GM19438 (cell line): ENCODE measurements at regions not wholly inside any gene's neighbourhood (a gene's known extent, or its start where the extent isn't known, plus 50 kb on each side); places are given as distances from the start of the nearest gene placed in this dataset.

Experiments used
- ATAC-seq: cut with Tn5 transposase; IDR thresholded peaks from one replicate; pipeline ENCODE4 v1.9.1; 2021; ENCODE audit warnings: low read depth; ENCODE audit not compliant: unreplicated experiment

- no peak for ATAC-seq
Measured at GRCh38 chr7:82567841-82568240, 124.3 kb upstream of the CACNA2D1 start.

- ATAC-seq, result no peak
Measured at GRCh38 chr7:82567356-82567755, 123.8 kb upstream of the CACNA2D1 start.

- ATAC-seq, result no peak
Measured at GRCh38 chr7:82566752-82567151, 123.2 kb upstream of the CACNA2D1 start.

GRCh38 chr7:82562716-82563404 is 119.3 kb upstream of the CACNA2D1 start:
- no peak for ATAC-seq

- ATAC-seq, result no peak
Measured at GRCh38 chr7:82559193-82559805, 115.7 kb upstream of the CACNA2D1 start.

- no peak for ATAC-seq
Measured at GRCh38 chr7:82549616-82550285, 106.2 kb upstream of the CACNA2D1 start.

- no peak for ATAC-seq
Measured at GRCh38 chr7:82548141-82548688, 104.6 kb upstream of the CACNA2D1 start.

- no peak for ATAC-seq
Measured at GRCh38 chr7:82542665-82543064, 99.1 kb upstream of the CACNA2D1 start.

- ATAC-seq, result no peak
Measured at GRCh38 chr7:82539969-82540368, 96.4 kb upstream of the CACNA2D1 start.

- ATAC-seq, result no peak
Measured at GRCh38 chr7:82534684-82535083, 91.1 kb upstream of the CACNA2D1 start.

GRCh38 chr7:82530361-82530760 is 86.8 kb upstream of the CACNA2D1 start:
- no peak for ATAC-seq

GRCh38 chr7:82528577-82529310 is 85.2 kb upstream of the CACNA2D1 start:
- no peak for ATAC-seq

- ATAC-seq, result no peak
Measured at GRCh38 chr7:82527851-82528250, 84.3 kb upstream of the CACNA2D1 start.

GRCh38 chr7:82521906-82522445 is 78.4 kb upstream of the CACNA2D1 start:
- ATAC-seq, result no peak

- ATAC-seq, result no peak
Measured at GRCh38 chr7:82517050-82517449, 73.5 kb upstream of the CACNA2D1 start.

- no peak for ATAC-seq
Measured at GRCh38 chr7:82511542-82511941, 68.0 kb upstream of the CACNA2D1 start.

GRCh38 chr7:82507976-82508677 is 64.5 kb upstream of the CACNA2D1 start:
- ATAC-seq, result no peak

GRCh38 chr7:82507365-82507975 is 63.9 kb upstream of the CACNA2D1 start:
- ATAC-seq, result no peak

GRCh38 chr7:82506702-82507101 is 63.1 kb upstream of the CACNA2D1 start:
- no peak for ATAC-seq

- ATAC-seq, result no peak
Measured at GRCh38 chr7:82506208-82506607, 62.6 kb upstream of the CACNA2D1 start.
